GM21515 (cell line): ENCODE measurements at regions not wholly inside any gene's neighbourhood (a gene's known extent, or its start where the extent isn't known, plus 50 kb on each side); places are given as distances from the start of the nearest gene placed in this dataset.

Experiments
- ATAC-seq: cut with Tn5 transposase; IDR thresholded peaks from one replicate; pipeline ENCODE4 v1.9.1; 2021; ENCODE audit not compliant: unreplicated experiment

DNA sequence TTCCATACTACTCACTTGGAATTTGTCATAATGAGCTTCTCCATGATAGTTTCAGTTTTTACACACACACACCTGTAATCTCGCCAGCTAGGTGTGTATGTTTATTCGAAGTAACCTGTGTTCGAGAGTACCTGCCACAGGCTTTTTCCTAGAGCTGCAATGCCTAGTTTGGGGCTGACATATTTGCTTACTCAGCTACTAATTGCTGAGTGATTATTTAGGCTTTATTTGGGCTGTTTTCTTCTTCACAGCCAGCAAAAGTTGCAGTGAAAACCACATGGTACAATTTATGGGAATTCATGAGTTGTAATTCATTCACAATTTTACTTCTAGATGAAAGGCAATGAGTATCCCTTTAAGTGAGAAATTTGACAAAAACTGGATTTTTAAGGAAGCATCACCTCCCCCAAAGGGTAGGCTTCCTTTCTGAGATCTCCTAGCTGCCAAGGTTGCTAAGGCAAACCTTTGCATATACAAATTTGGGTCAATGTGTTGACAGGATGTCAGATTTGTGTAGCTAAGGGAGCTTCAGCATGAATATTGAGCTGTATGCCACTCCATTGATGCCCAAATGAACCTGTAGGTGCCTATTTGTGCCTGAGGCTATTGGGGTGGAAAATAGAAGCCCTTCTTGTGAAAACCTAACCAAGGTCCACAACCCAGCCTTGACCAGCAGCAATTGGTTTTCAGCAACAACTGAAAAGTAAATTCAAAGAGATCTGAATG is 108.7 kb upstream of the OTX2 start:
- ATAC-seq: no peak

GRCh38 chr14:56905282-56905681 is 95.0 kb upstream of the OTX2 start:
- ATAC-seq: no peak

GRCh38 chr14:56903304-56903969 is 93.2 kb upstream of the OTX2 start:
- ATAC-seq: no peak

- ATAC-seq: no peak
Observed at GRCh38 chr14:56902385-56902784, 92.1 kb upstream of the OTX2 start.

- no peak for ATAC-seq
Observed at GRCh38 chr14:56900726-56901125, 90.4 kb upstream of the OTX2 start.

GRCh38 chr14:56899829-56900228 is 89.5 kb upstream of the OTX2 start:
- no peak for ATAC-seq

DNA sequence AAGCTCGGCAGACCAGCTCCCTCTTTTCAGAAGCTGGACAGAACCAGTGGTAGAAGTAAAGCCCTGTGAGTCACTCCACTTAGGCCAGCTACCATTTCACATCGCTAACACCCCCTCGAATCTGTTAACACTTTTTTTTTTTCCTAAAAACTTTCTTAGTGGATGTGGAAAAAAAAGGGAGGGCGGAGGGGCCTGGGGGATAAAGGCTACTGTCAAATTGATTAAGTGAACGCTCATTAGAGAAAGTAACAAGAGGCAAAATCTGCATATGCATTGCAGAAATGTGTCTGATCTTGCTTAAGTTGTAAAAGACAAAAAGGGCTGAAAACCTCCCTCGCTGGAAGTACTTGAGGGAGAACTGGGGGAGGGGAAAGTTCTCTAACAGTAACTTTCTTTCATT is 86.6 kb upstream of the OTX2 start:
- ATAC-seq: no peak

DNA sequence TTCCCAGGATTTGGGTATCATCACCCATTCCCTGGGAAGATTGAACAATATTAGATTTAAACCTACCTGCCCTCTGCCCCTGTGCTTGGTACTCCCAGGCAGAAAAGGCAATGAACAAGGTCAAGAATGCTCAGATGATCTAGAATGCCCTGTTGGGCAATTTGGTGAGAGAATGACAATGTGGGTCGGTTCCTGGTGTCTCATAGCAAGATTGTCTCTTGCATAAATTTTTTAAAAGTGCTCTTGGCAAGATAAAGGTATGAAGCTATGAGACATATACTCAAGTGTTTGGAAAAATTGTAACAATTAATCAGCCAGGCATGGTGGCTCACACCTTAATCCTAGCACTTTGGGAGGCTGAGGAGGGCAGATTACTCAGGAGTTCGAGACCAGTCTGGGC is 86.0 kb upstream of the OTX2 start:
- no peak for ATAC-seq

DNA sequence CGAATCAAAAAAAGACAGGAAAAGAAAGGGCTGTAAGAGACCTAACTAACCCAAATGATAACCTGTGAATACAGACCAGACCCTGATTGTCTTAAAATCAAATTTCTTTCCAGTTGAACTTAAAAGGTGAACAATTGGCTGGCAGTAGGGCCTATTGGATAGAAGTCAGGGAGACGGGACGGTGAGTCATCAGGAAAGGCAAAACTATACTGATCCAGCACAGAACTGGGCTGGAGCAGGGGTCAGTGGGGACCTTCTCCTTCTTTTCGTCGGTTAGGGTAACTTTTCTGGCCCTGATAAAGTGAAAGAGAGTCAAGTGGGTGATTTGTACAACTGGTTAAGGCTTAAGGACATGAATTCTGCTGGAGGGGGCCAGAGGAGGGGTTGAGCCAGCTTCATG is 84.9 kb upstream of the OTX2 start:
- no peak for ATAC-seq

DNA sequence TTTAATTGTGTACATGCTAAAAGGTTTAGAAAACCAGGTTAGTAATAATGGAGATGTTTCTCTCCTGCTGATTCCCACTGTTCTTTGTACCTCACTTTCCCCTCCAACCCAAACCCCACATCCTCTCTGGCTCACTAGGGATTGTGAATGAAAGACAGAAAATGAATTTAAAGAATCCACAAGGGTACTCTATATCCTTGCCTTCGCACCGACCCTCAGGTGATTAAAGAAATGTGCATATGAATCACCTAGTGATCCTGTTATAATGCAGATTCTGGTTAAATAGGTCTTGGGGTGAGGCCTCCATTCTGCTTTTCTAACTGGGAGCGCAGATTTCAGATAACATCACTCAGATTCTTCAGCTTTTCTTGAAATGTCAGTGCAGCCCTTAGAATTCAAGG is 84.3 kb upstream of the OTX2 start:
- no peak for ATAC-seq

DNA sequence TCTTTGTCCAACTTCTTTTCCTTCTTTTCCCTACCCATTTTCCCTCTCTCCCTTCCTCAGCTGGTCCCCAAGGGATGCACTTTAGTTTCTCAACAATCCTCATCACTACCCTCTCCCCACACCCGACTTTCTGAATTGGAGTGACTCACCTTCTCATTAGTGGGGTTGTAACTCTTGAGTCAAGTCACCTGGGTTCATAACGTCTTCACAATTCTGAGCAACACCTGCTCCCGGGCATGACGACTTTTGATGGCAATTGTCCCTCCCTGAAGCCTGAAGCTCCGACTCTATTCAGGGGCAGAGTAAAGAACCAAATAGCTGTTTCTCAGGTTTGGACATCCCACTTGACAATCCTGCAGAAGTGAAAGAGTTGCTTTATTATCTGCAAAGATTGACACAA is 82.7 kb upstream of the OTX2 start:
- ATAC-seq: no peak

- ATAC-seq: no peak
Observed at GRCh38 chr14:56891226-56891625, 80.9 kb upstream of the OTX2 start.

- no peak for ATAC-seq
Observed at GRCh38 chr14:56889705-56890104, 79.4 kb upstream of the OTX2 start.

DNA sequence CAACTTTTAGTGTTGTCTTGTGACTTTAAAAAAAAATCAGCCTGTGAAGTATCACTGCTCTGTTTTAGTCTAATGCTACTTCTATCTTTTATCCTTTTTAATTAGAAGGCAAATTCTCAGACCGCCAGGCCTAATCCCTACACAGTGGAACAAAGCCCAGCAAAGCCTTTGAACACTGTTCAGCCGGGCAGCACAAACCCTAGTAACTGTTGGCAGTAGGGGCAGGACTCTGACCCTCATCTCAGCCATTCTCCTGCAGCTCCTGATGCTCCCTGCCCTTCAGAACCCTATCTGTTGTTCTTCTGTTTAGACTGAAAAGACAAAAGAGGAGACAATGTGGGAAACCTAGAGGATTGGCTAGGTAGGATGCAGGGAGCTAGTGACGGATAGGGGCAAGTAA is 78.0 kb upstream of the OTX2 start:
- ATAC-seq: no peak

DNA sequence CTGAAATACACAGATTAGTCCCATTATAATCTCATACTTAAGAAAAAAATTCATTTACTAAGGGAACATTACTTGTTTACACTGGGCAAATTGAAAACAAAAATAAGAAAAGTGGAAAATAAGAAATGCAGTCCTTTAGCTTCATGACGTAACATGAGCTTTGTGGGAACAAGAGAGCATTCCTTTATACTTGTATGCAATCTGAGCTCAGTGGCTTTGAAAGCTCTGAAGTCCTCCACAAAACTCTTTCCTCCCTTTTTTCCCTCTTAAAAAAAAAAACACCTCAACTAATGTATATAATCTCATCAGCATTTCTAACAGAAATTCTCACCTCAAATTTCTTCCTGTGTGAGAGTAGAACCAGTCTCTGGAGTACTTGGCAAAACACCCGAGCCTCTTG is 76.9 kb upstream of the OTX2 start:
- no peak for ATAC-seq

- ATAC-seq: no peak
Observed at GRCh38 chr14:56886471-56887062, 76.3 kb upstream of the OTX2 start.

DNA sequence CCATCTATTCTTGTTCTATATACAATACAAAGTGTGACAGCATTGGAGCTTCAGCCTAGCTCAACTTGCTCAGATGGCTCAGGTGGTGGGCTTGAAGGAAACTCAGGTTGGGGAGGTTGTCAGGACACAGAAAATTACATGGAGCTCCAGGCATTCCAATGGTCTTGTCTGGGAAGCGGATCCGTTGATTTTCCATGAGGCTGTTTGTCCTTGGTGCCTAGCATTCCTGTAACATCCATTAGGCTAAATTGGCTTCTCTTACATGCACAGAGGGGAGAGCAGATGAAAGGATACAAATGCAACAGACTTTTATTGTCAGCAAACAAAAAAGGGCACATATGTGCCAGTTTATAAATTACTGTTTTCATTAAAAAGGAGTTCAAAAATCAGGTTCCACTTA is 75.5 kb upstream of the OTX2 start:
- ATAC-seq: no peak

DNA sequence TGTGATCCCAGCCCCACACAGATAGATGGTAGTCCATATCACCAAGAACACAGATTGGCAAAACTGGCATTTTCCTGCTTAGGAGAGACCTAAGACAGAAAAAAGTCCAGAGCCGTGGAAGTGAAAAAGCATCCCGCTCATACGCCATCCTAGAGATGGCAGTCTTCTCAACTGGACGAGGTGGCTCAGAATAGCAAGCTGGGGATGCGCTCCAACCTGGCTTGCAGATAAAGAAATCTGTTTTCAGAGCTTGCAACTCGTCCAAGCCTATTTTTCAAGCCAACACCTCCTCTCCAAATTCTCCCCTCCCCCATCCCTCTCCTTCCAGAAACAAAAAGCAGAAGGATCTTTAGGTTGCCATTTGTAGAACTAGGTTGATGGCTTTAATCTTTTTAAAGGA is 74.3 kb upstream of the OTX2 start:
- no peak for ATAC-seq

- no peak for ATAC-seq
Observed at GRCh38 chr14:56881181-56881580, 70.9 kb upstream of the OTX2 start.

DNA sequence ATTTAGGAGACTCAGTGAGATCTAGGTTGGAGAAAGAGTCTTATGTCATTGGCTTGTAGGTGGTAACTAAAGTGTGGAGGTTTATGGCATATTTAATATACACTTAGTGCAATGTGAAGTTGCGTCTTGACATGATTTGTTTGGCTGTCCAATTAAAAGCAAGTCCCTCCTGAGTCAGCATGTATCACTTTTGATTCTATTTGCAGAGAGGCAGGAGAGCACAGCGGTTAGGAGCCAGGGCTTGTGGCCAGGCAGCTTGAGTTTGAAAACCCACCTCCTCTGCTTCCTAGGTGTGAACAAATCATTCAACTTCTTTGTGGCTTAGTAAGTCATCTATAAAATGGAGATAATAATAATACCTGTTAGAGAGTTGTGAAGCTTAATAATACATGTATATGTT is 68.5 kb upstream of the OTX2 start:
- no peak for ATAC-seq

- no peak for ATAC-seq
Observed at GRCh38 chr14:56875104-56875675, 64.9 kb upstream of the OTX2 start.

GRCh38 chr14:56874375-56874774 is 64.1 kb upstream of the OTX2 start:
- no peak for ATAC-seq
